HEK293 (cell line): ENCODE measurements at regions not wholly inside any gene's neighbourhood (a gene's known extent, or its start where the extent isn't known, plus 50 kb on each side); places are given as distances from the start of the nearest gene placed in this dataset.

Source experiments
- KLF1 ChIP-seq: fragments of 450-650 bp; formaldehyde crosslinking; IDR thresholded peaks from 2 replicates; pipeline ENCODE4 v1.5.1; 2016; ENCODE audit warnings: missing biosample characterization, missing genetic modification characterization
- KLF10 ChIP-seq: fragments of 450-650 bp; IDR thresholded peaks from 2 replicates; pipeline ENCODE4 v1.5.1; 2018; ENCODE audit warnings: missing biosample characterization, mild to moderate bottlenecking, missing genetic modification characterization
- REST ChIP-seq: fragments of 450-650 bp; formaldehyde crosslinking; IDR thresholded peaks from 2 replicates; pipeline ENCODE4 v1.5.1; 2016; ENCODE audit warnings: missing biosample characterization, missing genetic modification characterization
- SP7 ChIP-seq: fragments of 450-650 bp; formaldehyde crosslinking; IDR thresholded peaks from 2 replicates; pipeline ENCODE4 v1.5.1; 2016; ENCODE audit warnings: missing biosample characterization, missing genetic modification characterization
- YY1 ChIP-seq: fragments of 450-650 bp; formaldehyde crosslinking; IDR thresholded peaks from 2 replicates; pipeline ENCODE4 v1.5.1; 2018; ENCODE audit warnings: missing biosample characterization, missing genetic modification characterization
- ZBTB21 ChIP-seq: fragments of 450-650 bp; formaldehyde crosslinking; IDR thresholded peaks from 2 replicates; pipeline ENCODE4 v1.5.1; 2017; ENCODE audit warnings: missing biosample characterization, missing genetic modification characterization
- ZBTB7A ChIP-seq: fragments of 450-650 bp; formaldehyde crosslinking; IDR thresholded peaks from 2 replicates; pipeline ENCODE4 v1.5.1; 2016; ENCODE audit warnings: low read depth, missing biosample characterization, missing genetic modification characterization
- ZNF274 ChIP-seq, 2 experiments: fragments of 200-500 bp in 1 of 2; fragments of 450-650 bp in 1 of 2; sonication (Bioruptor generic) in 1 of 2; formaldehyde crosslinking in 1 of 2; IDR thresholded peaks; 2 replicates each; pipeline versions ENCODE4 v1.5.1 to v1.6.1; 2014 to 2016; ENCODE audit warnings: borderline replicate concordance in 1 of 2, inconsistent platforms in 1 of 2, low read length in 1 of 2, missing biosample characterization in 1 of 2, missing genetic modification characterization in 1 of 2
- ZNF324 ChIP-seq: fragments of 450-650 bp; formaldehyde crosslinking; IDR thresholded peaks from 2 replicates; pipeline ENCODE4 v1.5.1; 2016; ENCODE audit warnings: missing biosample characterization, missing genetic modification characterization
- ZNF362 ChIP-seq: fragments of 450-650 bp; formaldehyde crosslinking; IDR thresholded peaks from 2 replicates; pipeline ENCODE4 v1.5.1; 2016; ENCODE audit warnings: missing biosample characterization, missing genetic modification characterization
- ZNF423 ChIP-seq: fragments of 450-650 bp; formaldehyde crosslinking; IDR thresholded peaks from 2 replicates; pipeline ENCODE4 v1.5.1; 2016; ENCODE audit warnings: missing biosample characterization, missing genetic modification characterization
- ZNF585B ChIP-seq: fragments of 450-650 bp; formaldehyde crosslinking; IDR thresholded peaks from 2 replicates; pipeline ENCODE4 v1.5.1; 2016; ENCODE audit warnings: missing biosample characterization, missing genetic modification characterization
- ZSCAN5A ChIP-seq: fragments of 450-650 bp; formaldehyde crosslinking; IDR thresholded peaks from 2 replicates; pipeline ENCODE4 v1.5.1; 2016; ENCODE audit warnings: missing biosample characterization, missing genetic modification characterization
- TF ChIP-seq, protein P1 (sequence below): fragments of 450-650 bp; formaldehyde crosslinking; IDR thresholded peaks from 2 replicates; pipeline ENCODE4 v1.5.1; 2016; ENCODE audit warnings: missing biosample characterization, missing genetic modification characterization

GRCh38 chr4:181173046-181173445 is 1070.2 kb upstream of the TENM3 start:
- TF ChIP-seq ZNF274 (IDR thresholded peaks at IDR 0.05; ENCODE audit: low read length) = no peak
- TF ChIP-seq ZNF274 (tag by site-specific recombination; IDR thresholded peaks at IDR 0.05; ENCODE audit: borderline replicate concordance) = no peak
- no peak for TF ChIP-seq KLF1
- TF ChIP-seq REST = no peak
- TF ChIP-seq, protein P1, sequence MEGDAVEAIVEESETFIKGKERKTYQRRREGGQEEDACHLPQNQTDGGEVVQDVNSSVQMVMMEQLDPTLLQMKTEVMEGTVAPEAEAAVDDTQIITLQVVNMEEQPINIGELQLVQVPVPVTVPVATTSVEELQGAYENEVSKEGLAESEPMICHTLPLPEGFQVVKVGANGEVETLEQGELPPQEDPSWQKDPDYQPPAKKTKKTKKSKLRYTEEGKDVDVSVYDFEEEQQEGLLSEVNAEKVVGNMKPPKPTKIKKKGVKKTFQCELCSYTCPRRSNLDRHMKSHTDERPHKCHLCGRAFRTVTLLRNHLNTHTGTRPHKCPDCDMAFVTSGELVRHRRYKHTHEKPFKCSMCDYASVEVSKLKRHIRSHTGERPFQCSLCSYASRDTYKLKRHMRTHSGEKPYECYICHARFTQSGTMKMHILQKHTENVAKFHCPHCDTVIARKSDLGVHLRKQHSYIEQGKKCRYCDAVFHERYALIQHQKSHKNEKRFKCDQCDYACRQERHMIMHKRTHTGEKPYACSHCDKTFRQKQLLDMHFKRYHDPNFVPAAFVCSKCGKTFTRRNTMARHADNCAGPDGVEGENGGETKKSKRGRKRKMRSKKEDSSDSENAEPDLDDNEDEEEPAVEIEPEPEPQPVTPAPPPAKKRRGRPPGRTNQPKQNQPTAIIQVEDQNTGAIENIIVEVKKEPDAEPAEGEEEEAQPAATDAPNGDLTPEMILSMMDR (tag by site-specific recombination) = no peak
- TF ChIP-seq KLF10 (tag by site-specific recombination) = no peak
- no peak for TF ChIP-seq ZBTB21
- TF ChIP-seq ZSCAN5A (tag by site-specific recombination) = no peak
- no peak for TF ChIP-seq ZNF423 (tag by site-specific recombination)
- TF ChIP-seq ZNF362 (tag by site-specific recombination) = no peak
- TF ChIP-seq ZNF324 = no peak
- no peak for TF ChIP-seq SP7 (tag by site-specific recombination)
- TF ChIP-seq ZNF585B = no peak
- TF ChIP-seq YY1 (tag by site-specific recombination) = no peak
- TF ChIP-seq ZBTB7A (tag by site-specific recombination) = no peak
